ENCODE measurements at regions not wholly inside any gene's neighbourhood (a gene's known extent, or its start where the extent isn't known, plus 50 kb on each side); places are given as distances from the start of the nearest gene placed in this dataset.

GRCh38 chr4:33088713-33089112 lies 2368.5 kb downstream of the PCDH7 start (continued):
- TF ChIP-seq TAF7 (optimal IDR thresholded peaks at IDR 0.05; ENCODE audit: borderline replicate concordance, low read depth, low read length): no peak
- no peak for TF ChIP-seq SIN3A (conservative IDR thresholded peaks at IDR 0.05 in 1 of 2, IDR thresholded peaks at IDR 0.05 in 1 of 2; ENCODE audit: low read depth in 1 of 2, low read length in 2 of 2)
- no peak for TF ChIP-seq SIRT6 (IDR thresholded peaks at IDR 0.05; ENCODE audit: low read length)
- TF ChIP-seq TBP (IDR thresholded peaks at IDR 0.05; ENCODE audit: low read depth, low read length): no peak
- no peak for TF ChIP-seq RBBP5 (IDR thresholded peaks at IDR 0.05; ENCODE audit: borderline replicate concordance, low read depth, low read length)
- no peak for TF ChIP-seq HDAC6 (IDR thresholded peaks at IDR 0.05; ENCODE audit: low read depth, low read length)
